ENCODE measurements at regions not wholly inside any gene's neighbourhood (a gene's known extent, or its start where the extent isn't known, plus 50 kb on each side); places are given as distances from the start of the nearest gene placed in this dataset.

DNA sequence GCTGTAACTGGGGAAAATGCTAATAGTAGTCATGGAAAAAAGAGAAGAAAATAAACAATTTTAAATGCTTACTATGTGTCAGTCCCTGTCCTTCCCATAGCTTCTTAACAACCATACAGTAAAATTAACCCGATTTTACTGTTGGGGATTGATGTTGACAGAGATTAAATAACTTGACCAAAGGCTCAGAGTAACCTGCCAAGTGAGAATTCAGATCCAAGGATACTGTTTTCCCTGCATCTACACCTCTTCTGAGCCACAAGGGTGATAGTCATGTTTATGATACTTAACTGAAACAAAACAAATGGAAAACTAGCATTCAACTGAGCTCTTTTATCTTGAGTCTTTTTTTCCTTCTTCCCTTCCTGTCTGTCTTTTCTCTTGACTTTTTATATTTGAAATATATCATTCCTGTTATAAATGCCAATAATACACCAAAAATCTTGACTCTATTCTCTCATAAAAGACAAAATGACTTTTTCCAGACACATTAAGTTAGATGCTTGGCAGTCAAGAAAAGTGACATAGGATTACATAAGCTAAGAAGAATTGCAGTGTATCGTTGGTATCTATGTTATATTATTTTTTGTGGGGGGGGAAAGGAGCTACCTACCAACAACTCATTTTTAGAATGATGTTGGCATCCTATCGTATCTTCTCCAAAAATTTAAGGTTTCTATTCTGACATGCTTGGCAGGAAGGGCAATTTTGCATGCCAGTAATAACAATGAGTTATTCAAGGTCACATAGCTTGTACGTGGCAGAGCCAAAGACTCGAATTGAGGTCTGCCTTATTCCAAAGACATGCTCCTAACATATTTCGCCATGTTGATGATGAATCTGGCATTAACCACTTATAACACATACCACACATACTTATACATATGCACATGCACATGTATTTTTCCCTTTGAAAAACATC lies 306.6 kb upstream of the KCNH8 start:
- Histone ChIP-seq H2BK15ac (ENCODE audit: low read depth, low read length) (no peak overlapping the region), H2AFZ (ENCODE audit: low read length) (no peak overlapping the region), H3K56ac (ENCODE audit: insufficient read length, low read depth, low read length) (no peak overlapping the region), H3T11ph (ENCODE audit: low read length) (no peak overlapping the region), H4K91ac (ENCODE audit: insufficient read length, low read depth, low read length) (no peak overlapping the region), H2BK5ac (ENCODE audit: insufficient read length, low read length) (no peak overlapping the region), H3K18ac (ENCODE audit: insufficient read length, low read depth, low read length) (no peak overlapping the region), H3K79me1 (ENCODE audit: insufficient read depth, low read depth, low read length, poor library complexity, severe bottlenecking) (no peaks in the 10 kb centered on the region), H3K14ac (ENCODE audit: insufficient read depth, low read length) (no peak overlapping the region), H3K4ac (ENCODE audit: low read depth, low read length) (no peak overlapping the region), H3K4me1 (ENCODE audit: insufficient read depth, low read length) (no peaks in the 10 kb centered on the region), H2BK120ac (ENCODE audit: low read depth, low read length, poor library complexity, severe bottlenecking) (no peak overlapping the region), H3K9ac (ENCODE audit: extremely low read depth, insufficient read length, low read length) (no peak overlapping the region), H3K27me3 (ENCODE audit: insufficient read depth, low read length) (no peaks in the 10 kb centered on the region), H3K79me2 (ENCODE audit: insufficient read depth, low read length) (no peaks in the 10 kb centered on the region), H3K4me2 (ENCODE audit: insufficient read depth, insufficient read length, low read length) (no peak overlapping the region), H4K8ac (replicated peaks; ENCODE audit: insufficient read length, low read depth, low read length) (no peak overlapping the region), H3K9me3 (ENCODE audit: control insufficient read depth, low read depth, low read length) (no peaks in the 10 kb centered on the region), H3K23me2 (ENCODE audit: insufficient read length, low read depth, low read length, poor library complexity, severe bottlenecking) (no peaks in the 10 kb centered on the region), H4K20me1 (ENCODE audit: control insufficient read depth, insufficient read depth, insufficient read length) (no peaks in the 10 kb centered on the region), H3K23ac (ENCODE audit: insufficient read length, low read depth, low read length) (no peak overlapping the region), H2AK5ac (ENCODE audit: insufficient read length, low read length) (no peak overlapping the region), H2BK20ac (ENCODE audit: low read depth, low read length, poor library complexity, severe bottlenecking) (no peak overlapping the region), H3K27ac (ENCODE audit: insufficient read length, low read depth, low read length) (no peak overlapping the region), H4K5ac (ENCODE audit: insufficient read length, low read depth, low read length) (no peak overlapping the region), H2BK12ac (ENCODE audit: insufficient read length, low read depth, low read length) (no peak overlapping the region)
- DNase-seq = no peak
- H3K27me3 Mint-ChIP-seq (ENCODE audit: low read depth) = no peaks in the 10 kb centered on the region
- no CpG with 5 or more reads among the region's 6 CpGs for WGBS (ENCODE audit: extremely low coverage, insufficient read length, low lambda C conversion rate)
- H3K36me3 Mint-ChIP-seq (ENCODE audit: insufficient read depth in 1 of 3, low read depth in 3 of 3) = no peaks in the 10 kb centered on the region
- no peak overlapping the region for H3K27ac Mint-ChIP-seq
- no peak for TF ChIP-seq CTCF (conservative IDR thresholded peaks at IDR 0.05)
- H3K9me3 Mint-ChIP-seq = no peaks in the 10 kb centered on the region
- no peak overlapping the region for H3K4me3 Mint-ChIP-seq
- H3K4me1 Mint-ChIP-seq = peaks cover 23 to 25% of the 10 kb centered on the region in 2 experiments
